Neural crest cell (in vitro differentiated cells): ENCODE measurements at regions not wholly inside any gene's neighbourhood (a gene's known extent, or its start where the extent isn't known, plus 50 kb on each side); places are given as distances from the start of the nearest gene placed in this dataset.

ENCODE experiments used
- DNase-seq: peaks from one replicate; pipeline ENCODE4 v3.0.0; 2021; ENCODE audit warnings: low read depth, mixed read lengths, low spot score
- H3K27ac Mint-ChIP-seq: one replicate; pipeline ENCODE4 v1.8.0; 2021; ENCODE audit warnings: mild to moderate bottlenecking, mixed read lengths; ENCODE audit not compliant: unreplicated experiment
- H3K27me3 Mint-ChIP-seq: 2 replicates; pipeline ENCODE4 v1.8.0; 2021; ENCODE audit warnings: low read depth, mild to moderate bottlenecking, mixed read lengths
- H3K36me3 Mint-ChIP-seq: 2 replicates; pipeline ENCODE4 v1.8.0; 2021; ENCODE audit warnings: low read depth, mild to moderate bottlenecking, mixed read lengths
- H3K4me1 Mint-ChIP-seq: 2 replicates; pipeline ENCODE4 v1.8.0; 2021; ENCODE audit warnings: mixed read lengths
- H3K4me3 Mint-ChIP-seq: one replicate; pipeline ENCODE4 v1.8.0; 2021; ENCODE audit warnings: mild to moderate bottlenecking, mixed read lengths
- H3K9me3 Mint-ChIP-seq: 2 replicates; pipeline ENCODE4 v1.8.0; 2021; ENCODE audit warnings: mixed read lengths
- CTCF ChIP-seq: fragments of 200-600 bp; sonication (generic); conservative IDR thresholded peaks from 2 replicates; pipeline ENCODE4 v1.5.0; 2021; ENCODE audit warnings: antibody characterized with exemption, mild to moderate bottlenecking

GRCh38 chr4:187236209-187236890, 512.7 kb upstream of the FAT1 start:
- DNase-seq, result no peak
- Mint-ChIP-seq H3K36me3 (no peaks in the 10 kb centered on the region), H3K4me3 (no peak overlapping the region), H3K4me1 (peaks cover 6% of the 10 kb centered on the region), H3K27me3 (no peaks in the 10 kb centered on the region), H3K9me3 (peaks cover 4% of the 10 kb centered on the region), H3K27ac (no peak overlapping the region)
- TF ChIP-seq CTCF, result no peak

DNA sequence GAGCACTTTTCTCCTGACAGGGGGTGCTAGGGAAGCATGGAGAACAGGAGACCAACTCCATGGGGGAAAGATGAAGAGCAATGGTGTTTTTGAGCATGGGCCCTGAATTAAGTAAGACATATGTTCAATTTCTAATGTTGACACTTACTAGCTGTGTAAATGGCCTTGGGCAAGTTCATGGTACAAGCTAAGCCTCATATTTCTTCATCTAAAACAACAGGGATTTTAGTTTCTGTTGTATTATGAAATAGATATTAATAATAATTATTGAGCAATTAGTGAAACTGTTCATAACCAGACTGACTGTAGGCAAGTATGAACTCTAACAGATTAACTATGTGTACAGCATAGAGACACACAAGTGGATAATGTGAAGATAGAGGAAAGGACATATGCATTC, 515.0 kb upstream of the FAT1 start:
- no peak overlapping the region for H3K27ac Mint-ChIP-seq
- no peak for DNase-seq
- H3K27me3 Mint-ChIP-seq, result no peaks in the 10 kb centered on the region

GRCh38 chr4:187251896-187252295, 528.2 kb upstream of the FAT1 start:
- no peaks in the 10 kb centered on the region for H3K36me3 Mint-ChIP-seq
- H3K27ac Mint-ChIP-seq, result no peak overlapping the region
- no peak for DNase-seq
- H3K4me1 Mint-ChIP-seq, result peaks cover 4% of the 10 kb centered on the region
- peaks cover 6% of the 10 kb centered on the region for H3K9me3 Mint-ChIP-seq
- no peaks in the 10 kb centered on the region for H3K27me3 Mint-ChIP-seq
- no peak for TF ChIP-seq CTCF
- no peak overlapping the region for H3K4me3 Mint-ChIP-seq

More for the DNA sequence above, 515.0 kb upstream of the FAT1 start:
- peaks cover 11% of the 10 kb centered on the region for H3K9me3 Mint-ChIP-seq
- H3K36me3 Mint-ChIP-seq, result no peaks in the 10 kb centered on the region
- peaks cover 6% of the 10 kb centered on the region for H3K4me1 Mint-ChIP-seq
- no peak overlapping the region for H3K4me3 Mint-ChIP-seq
- no peak for TF ChIP-seq CTCF

GRCh38 chr4:187256897-187257296, 533.2 kb upstream of the FAT1 start:
- no peak overlapping the region for H3K4me3 Mint-ChIP-seq
- peaks cover 6% of the 10 kb centered on the region for H3K9me3 Mint-ChIP-seq
- no peak for DNase-seq
- H3K4me1 Mint-ChIP-seq, result peaks cover 6% of the 10 kb centered on the region
- no peak overlapping the region for H3K27ac Mint-ChIP-seq
- H3K36me3 Mint-ChIP-seq, result no peaks in the 10 kb centered on the region
- no peaks in the 10 kb centered on the region for H3K27me3 Mint-ChIP-seq
- no peak for TF ChIP-seq CTCF

DNA sequence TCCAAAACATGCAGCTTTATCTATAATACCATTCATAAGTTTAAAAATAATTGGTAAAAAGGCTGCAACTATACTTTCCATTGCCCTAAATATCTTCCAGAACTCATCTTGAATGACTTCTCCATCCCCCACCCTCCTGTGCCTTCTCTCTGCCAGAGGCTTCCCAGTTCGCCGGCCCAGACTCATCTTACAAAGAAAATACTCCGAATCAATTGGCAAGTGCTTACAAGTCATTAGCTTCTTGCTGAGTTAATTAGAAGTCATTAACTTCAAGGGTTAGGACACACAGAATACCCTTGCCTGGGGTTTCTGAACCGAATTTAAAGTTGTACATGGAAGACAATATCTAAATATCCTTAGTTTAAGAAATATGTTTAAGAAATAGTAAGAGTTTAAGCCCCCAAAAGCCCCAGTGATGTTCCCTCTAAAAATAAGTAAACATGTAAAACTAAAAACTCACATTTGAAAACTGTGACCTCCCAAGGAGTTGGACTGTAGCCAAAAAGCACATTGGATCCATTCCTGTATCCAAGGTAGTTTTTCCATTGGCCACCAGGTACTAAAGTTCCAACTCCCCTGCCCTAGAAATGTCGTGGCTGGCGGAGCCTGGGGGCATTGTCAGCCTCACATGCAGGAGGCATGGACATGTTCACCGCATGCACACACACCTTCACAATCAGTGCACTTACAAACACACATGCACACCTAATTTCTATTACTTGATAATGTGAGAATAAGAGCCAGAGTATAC, 535.2 kb upstream of the FAT1 start:
- no peaks in the 10 kb centered on the region for H3K27me3 Mint-ChIP-seq
- H3K36me3 Mint-ChIP-seq, result no peaks in the 10 kb centered on the region
- peaks cover 6% of the 10 kb centered on the region for H3K4me1 Mint-ChIP-seq
- no peak overlapping the region for H3K27ac Mint-ChIP-seq
- H3K9me3 Mint-ChIP-seq, result no peaks in the 10 kb centered on the region
- no peak for TF ChIP-seq CTCF
- no peak overlapping the region for H3K4me3 Mint-ChIP-seq
- no peak for DNase-seq
